Ishikawa (cell line): ENCODE measurements at regions not wholly inside any gene's neighbourhood (a gene's known extent, or its start where the extent isn't known, plus 50 kb on each side); places are given as distances from the start of the nearest gene placed in this dataset.

Experiments
- CEBPB ChIP-seq: IDR thresholded peaks from 2 replicates; pipeline ENCODE4 v1.6.1; 2012
- CREB1 ChIP-seq: IDR thresholded peaks from 2 replicates; pipeline ENCODE4 v1.6.1; 2012; ENCODE audit warnings: low read depth
- EGR1 ChIP-seq: IDR thresholded peaks from 2 replicates; pipeline ENCODE4 v1.6.1; 2012
- EP300 ChIP-seq: IDR thresholded peaks from 2 replicates; pipeline ENCODE4 v1.6.1; 2012; ENCODE audit warnings: borderline replicate concordance
- FOXM1 ChIP-seq: IDR thresholded peaks from 2 replicates; pipeline ENCODE4 v1.6.1; 2012; ENCODE audit warnings: low read depth, borderline replicate concordance
- MAX ChIP-seq: IDR thresholded peaks from 2 replicates; pipeline ENCODE4 v1.6.1; 2012
- NFIC ChIP-seq: IDR thresholded peaks from 2 replicates; pipeline ENCODE4 v1.6.1; 2012
- RAD21 ChIP-seq: IDR thresholded peaks from 2 replicates; pipeline ENCODE4 v1.6.1; 2012; ENCODE audit warnings: low read depth
- TAF1 ChIP-seq: IDR thresholded peaks from 2 replicates; pipeline ENCODE4 v1.6.1; 2012; ENCODE audit warnings: low read depth, mild to moderate bottlenecking
- TCF12 ChIP-seq: IDR thresholded peaks from 2 replicates; pipeline ENCODE4 v1.6.1; 2012; ENCODE audit warnings: low read depth
- TEAD4 ChIP-seq: IDR thresholded peaks from 2 replicates; pipeline ENCODE4 v1.6.1; 2012
- YY1 ChIP-seq: IDR thresholded peaks from 2 replicates; pipeline ENCODE4 v1.6.1; 2012; ENCODE audit warnings: low read depth
- ZBTB7A ChIP-seq: IDR thresholded peaks from 2 replicates; pipeline ENCODE4 v1.6.1; 2012; ENCODE audit warnings: low read depth
- TF ChIP-seq, protein P1 (sequence below): IDR thresholded peaks from 2 replicates; pipeline ENCODE4 v1.6.1; 2012; ENCODE audit warnings: low read depth, mild to moderate bottlenecking
- TF ChIP-seq, protein P2 (sequence below): IDR thresholded peaks from 2 replicates; pipeline ENCODE4 v1.6.1; 2012

GRCh38 chr15:31225356-31225955, 101.2 kb upstream of the KLF13 start:
- TF ChIP-seq NFIC (no peak), FOXM1 (no peak), CEBPB (no peak), TEAD4 (no peak), RAD21 (no peak), EGR1 (no peak), TCF12 (no peak), YY1 (no peak), TAF1 (no peak)
- TF ChIP-seq, protein P1, sequence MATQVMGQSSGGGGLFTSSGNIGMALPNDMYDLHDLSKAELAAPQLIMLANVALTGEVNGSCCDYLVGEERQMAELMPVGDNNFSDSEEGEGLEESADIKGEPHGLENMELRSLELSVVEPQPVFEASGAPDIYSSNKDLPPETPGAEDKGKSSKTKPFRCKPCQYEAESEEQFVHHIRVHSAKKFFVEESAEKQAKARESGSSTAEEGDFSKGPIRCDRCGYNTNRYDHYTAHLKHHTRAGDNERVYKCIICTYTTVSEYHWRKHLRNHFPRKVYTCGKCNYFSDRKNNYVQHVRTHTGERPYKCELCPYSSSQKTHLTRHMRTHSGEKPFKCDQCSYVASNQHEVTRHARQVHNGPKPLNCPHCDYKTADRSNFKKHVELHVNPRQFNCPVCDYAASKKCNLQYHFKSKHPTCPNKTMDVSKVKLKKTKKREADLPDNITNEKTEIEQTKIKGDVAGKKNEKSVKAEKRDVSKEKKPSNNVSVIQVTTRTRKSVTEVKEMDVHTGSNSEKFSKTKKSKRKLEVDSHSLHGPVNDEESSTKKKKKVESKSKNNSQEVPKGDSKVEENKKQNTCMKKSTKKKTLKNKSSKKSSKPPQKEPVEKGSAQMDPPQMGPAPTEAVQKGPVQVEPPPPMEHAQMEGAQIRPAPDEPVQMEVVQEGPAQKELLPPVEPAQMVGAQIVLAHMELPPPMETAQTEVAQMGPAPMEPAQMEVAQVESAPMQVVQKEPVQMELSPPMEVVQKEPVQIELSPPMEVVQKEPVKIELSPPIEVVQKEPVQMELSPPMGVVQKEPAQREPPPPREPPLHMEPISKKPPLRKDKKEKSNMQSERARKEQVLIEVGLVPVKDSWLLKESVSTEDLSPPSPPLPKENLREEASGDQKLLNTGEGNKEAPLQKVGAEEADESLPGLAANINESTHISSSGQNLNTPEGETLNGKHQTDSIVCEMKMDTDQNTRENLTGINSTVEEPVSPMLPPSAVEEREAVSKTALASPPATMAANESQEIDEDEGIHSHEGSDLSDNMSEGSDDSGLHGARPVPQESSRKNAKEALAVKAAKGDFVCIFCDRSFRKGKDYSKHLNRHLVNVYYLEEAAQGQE: no peak

DNA sequence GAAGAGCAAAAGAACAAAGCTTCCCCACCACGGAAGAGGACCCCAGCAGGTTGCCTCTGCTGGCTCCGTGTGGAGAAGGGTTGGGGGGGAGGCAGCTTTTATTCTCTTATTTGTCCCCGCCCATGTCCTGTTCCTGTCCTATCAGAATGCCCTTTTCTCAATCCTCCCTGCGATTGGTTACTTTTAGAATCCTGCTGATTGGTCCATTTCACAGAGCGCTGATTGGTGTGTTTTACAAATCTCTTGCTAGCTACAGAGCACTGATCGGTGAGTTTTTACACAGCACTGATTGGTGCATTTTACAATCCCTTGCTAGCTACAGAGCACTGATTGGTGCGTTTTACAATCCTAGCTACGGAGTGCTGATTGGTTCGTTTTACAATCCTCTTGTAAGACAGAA, 100.6 kb upstream of the KLF13 start:
- no peak for TF ChIP-seq ZBTB7A
- TF ChIP-seq EGR1: no peak
- TF ChIP-seq YY1: no peak
- no peak for TF ChIP-seq TCF12
- no peak for TF ChIP-seq TEAD4

GRCh38 chr15:31227235-31227634, 99.4 kb upstream of the KLF13 start:
- TF ChIP-seq YY1 (no peak), FOXM1 (no peak), EP300 (no peak), CEBPB (no peak), RAD21 (no peak), TAF1 (no peak), MAX (no peak), ZBTB7A (no peak), TEAD4 (no peak), EGR1 (no peak), NFIC (no peak), CREB1 (no peak)
- TF ChIP-seq, protein P2, sequence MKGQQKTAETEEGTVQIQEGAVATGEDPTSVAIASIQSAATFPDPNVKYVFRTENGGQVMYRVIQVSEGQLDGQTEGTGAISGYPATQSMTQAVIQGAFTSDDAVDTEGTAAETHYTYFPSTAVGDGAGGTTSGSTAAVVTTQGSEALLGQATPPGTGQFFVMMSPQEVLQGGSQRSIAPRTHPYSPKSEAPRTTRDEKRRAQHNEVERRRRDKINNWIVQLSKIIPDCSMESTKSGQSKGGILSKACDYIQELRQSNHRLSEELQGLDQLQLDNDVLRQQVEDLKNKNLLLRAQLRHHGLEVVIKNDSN: no peak
- TF ChIP-seq, protein P1: no peak

DNA sequence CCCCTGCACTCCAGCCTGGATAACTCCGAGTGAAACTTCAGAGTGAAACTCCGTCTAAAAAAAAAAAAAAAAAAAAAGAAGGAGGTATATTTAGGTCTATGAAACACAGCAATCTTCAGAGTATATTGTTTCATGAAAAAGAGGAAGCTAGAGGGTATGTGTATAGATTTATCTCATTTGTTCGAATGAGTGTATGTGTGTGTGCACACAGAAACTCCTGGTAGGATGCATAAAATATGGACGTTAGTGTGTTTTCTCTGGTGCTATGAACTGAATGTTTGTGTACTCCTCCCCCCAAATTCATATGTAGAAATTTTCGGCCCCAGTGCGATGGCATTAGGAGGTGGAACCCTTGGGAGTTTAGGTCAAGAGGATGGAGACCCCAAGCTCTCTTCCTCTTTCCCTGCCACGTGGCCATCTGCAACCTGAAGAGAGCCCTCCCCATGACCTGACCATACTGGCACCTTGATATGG, 98.6 kb upstream of the KLF13 start:
- no peak for TF ChIP-seq TCF12
- TF ChIP-seq, protein P2: no peak
- TF ChIP-seq FOXM1: no peak
- no peak for TF ChIP-seq MAX
- TF ChIP-seq CEBPB: no peak
- no peak for TF ChIP-seq EP300
- no peak for TF ChIP-seq YY1

- TF ChIP-seq TEAD4: no peak
- TF ChIP-seq RAD21: no peak
- no peak for TF ChIP-seq FOXM1
- no peak for TF ChIP-seq TAF1
- TF ChIP-seq, protein P2: no peak
- TF ChIP-seq, protein P1: no peak
- TF ChIP-seq TCF12: no peak
- TF ChIP-seq NFIC: no peak
- no peak for TF ChIP-seq EP300
- no peak for TF ChIP-seq MAX
- no peak for TF ChIP-seq YY1
- TF ChIP-seq CREB1: no peak
- TF ChIP-seq CEBPB: no peak
- TF ChIP-seq EGR1: no peak
- no peak for TF ChIP-seq ZBTB7A
Measured at GRCh38 chr15:31228980-31229826, 97.4 kb upstream of the KLF13 start.
